ENCODE measurements at regions not wholly inside any gene's neighbourhood (a gene's known extent, or its start where the extent isn't known, plus 50 kb on each side); places are given as distances from the start of the nearest gene placed in this dataset.

GRCh38 chr1:4593106-4593505 lies 61.3 kb upstream of the AJAP1 start:
- H3K4me1 ChIP-seq (ENCODE audit: control insufficient read depth, low read depth, low read length), result no peaks in the 10 kb centered on the region
- no peak overlapping the region for H3K4me3 ChIP-seq (ENCODE audit: low read length)
- H3K36me3 ChIP-seq (ENCODE audit: control insufficient read depth, low read depth, low read length), result no peaks in the 10 kb centered on the region
- no peaks in the 10 kb centered on the region for H3K9me3 ChIP-seq (ENCODE audit: control insufficient read depth, low read depth, low read length)
- no peaks in the 10 kb centered on the region for H3K27me3 ChIP-seq (ENCODE audit: control insufficient read depth, insufficient read depth, low read length)
- no peak overlapping the region for H3K9ac ChIP-seq (ENCODE audit: low read length)
- H3K27ac ChIP-seq (ENCODE audit: low read length), result no peak overlapping the region

GRCh38 chr1:4594286-4594991 lies 60.0 kb upstream of the AJAP1 start:
- H3K27ac ChIP-seq (ENCODE audit: low read length), result no peak overlapping the region
- no peaks in the 10 kb centered on the region for H3K4me1 ChIP-seq (ENCODE audit: control insufficient read depth, low read depth, low read length)
- no peaks in the 10 kb centered on the region for H3K27me3 ChIP-seq (ENCODE audit: control insufficient read depth, insufficient read depth, low read length)
- no peaks in the 10 kb centered on the region for H3K9me3 ChIP-seq (ENCODE audit: control insufficient read depth, low read depth, low read length)
- no peak overlapping the region for H3K9ac ChIP-seq (ENCODE audit: low read length)
- H3K36me3 ChIP-seq (ENCODE audit: control insufficient read depth, low read depth, low read length), result no peaks in the 10 kb centered on the region
- no peak overlapping the region for H3K4me3 ChIP-seq (ENCODE audit: low read length)

- Histone ChIP-seq H3K4me3 (ENCODE audit: low read length) (no peak overlapping the region), H3K9ac (ENCODE audit: low read length) (no peak overlapping the region), H3K36me3 (ENCODE audit: control insufficient read depth, low read depth, low read length) (no peaks in the 10 kb centered on the region), H3K27me3 (ENCODE audit: control insufficient read depth, insufficient read depth, low read length) (no peaks in the 10 kb centered on the region), H3K9me3 (ENCODE audit: control insufficient read depth, low read depth, low read length) (no peaks in the 10 kb centered on the region), H3K27ac (ENCODE audit: low read length) (no peak overlapping the region), H3K4me1 (ENCODE audit: control insufficient read depth, low read depth, low read length) (no peaks in the 10 kb centered on the region)
These were observed 58.8 kb upstream of the AJAP1 start for GRCh38 chr1:4595341-4596225.

- Histone ChIP-seq H3K27me3 (ENCODE audit: control insufficient read depth, insufficient read depth, low read length) (no peaks in the 10 kb centered on the region), H3K4me1 (ENCODE audit: control insufficient read depth, low read depth, low read length) (no peaks in the 10 kb centered on the region), H3K27ac (ENCODE audit: low read length) (no peak overlapping the region), H3K9me3 (ENCODE audit: control insufficient read depth, low read depth, low read length) (no peaks in the 10 kb centered on the region), H3K36me3 (ENCODE audit: control insufficient read depth, low read depth, low read length) (no peaks in the 10 kb centered on the region), H3K9ac (ENCODE audit: low read length) (no peak overlapping the region), H3K4me3 (ENCODE audit: low read length) (no peak overlapping the region)
These were observed 57.9 kb upstream of the AJAP1 start for GRCh38 chr1:4596486-4596885.

- Histone ChIP-seq H3K9me3 (ENCODE audit: control insufficient read depth, low read depth, low read length) (no peaks in the 10 kb centered on the region), H3K36me3 (ENCODE audit: control insufficient read depth, low read depth, low read length) (no peaks in the 10 kb centered on the region), H3K4me1 (ENCODE audit: control insufficient read depth, low read depth, low read length) (no peaks in the 10 kb centered on the region), H3K27ac (ENCODE audit: low read length) (no peak overlapping the region), H3K4me3 (ENCODE audit: low read length) (no peak overlapping the region), H3K27me3 (ENCODE audit: control insufficient read depth, insufficient read depth, low read length) (no peaks in the 10 kb centered on the region), H3K9ac (ENCODE audit: low read length) (no peak overlapping the region)
These were observed 57.4 kb upstream of the AJAP1 start for GRCh38 chr1:4597020-4597419.

GRCh38 chr1:4598561-4598960 lies 55.8 kb upstream of the AJAP1 start:
- Histone ChIP-seq H3K9me3 (ENCODE audit: control insufficient read depth, low read depth, low read length) (no peaks in the 10 kb centered on the region), H3K27ac (ENCODE audit: low read length) (no peak overlapping the region), H3K4me1 (ENCODE audit: control insufficient read depth, low read depth, low read length) (no peaks in the 10 kb centered on the region), H3K4me3 (ENCODE audit: low read length) (no peak overlapping the region), H3K27me3 (ENCODE audit: control insufficient read depth, insufficient read depth, low read length) (no peaks in the 10 kb centered on the region), H3K9ac (ENCODE audit: low read length) (no peak overlapping the region), H3K36me3 (ENCODE audit: control insufficient read depth, low read depth, low read length) (no peaks in the 10 kb centered on the region)

- no peaks in the 10 kb centered on the region for H3K36me3 ChIP-seq (ENCODE audit: control insufficient read depth, low read depth, low read length)
- H3K27me3 ChIP-seq (ENCODE audit: control insufficient read depth, insufficient read depth, low read length), result no peaks in the 10 kb centered on the region
- no peaks in the 10 kb centered on the region for H3K4me1 ChIP-seq (ENCODE audit: control insufficient read depth, low read depth, low read length)
- no peak overlapping the region for H3K9ac ChIP-seq (ENCODE audit: low read length)
- H3K27ac ChIP-seq (ENCODE audit: low read length), result no peak overlapping the region
- no peaks in the 10 kb centered on the region for H3K9me3 ChIP-seq (ENCODE audit: control insufficient read depth, low read depth, low read length)
- no peak overlapping the region for H3K4me3 ChIP-seq (ENCODE audit: low read length)
These were observed 54.9 kb upstream of the AJAP1 start for GRCh38 chr1:4599521-4599920.

- H3K27ac ChIP-seq (ENCODE audit: low read length), result no peak overlapping the region
- H3K4me3 ChIP-seq (ENCODE audit: low read length), result no peak overlapping the region
- H3K4me1 ChIP-seq (ENCODE audit: control insufficient read depth, low read depth, low read length), result no peaks in the 10 kb centered on the region
- no peaks in the 10 kb centered on the region for H3K36me3 ChIP-seq (ENCODE audit: control insufficient read depth, low read depth, low read length)
- H3K9ac ChIP-seq (ENCODE audit: low read length), result no peak overlapping the region
- no peaks in the 10 kb centered on the region for H3K27me3 ChIP-seq (ENCODE audit: control insufficient read depth, insufficient read depth, low read length)
- H3K9me3 ChIP-seq (ENCODE audit: control insufficient read depth, low read depth, low read length), result no peaks in the 10 kb centered on the region
These were observed 54.4 kb upstream of the AJAP1 start for GRCh38 chr1:4599951-4600481.

- Histone ChIP-seq H3K27me3 (ENCODE audit: control insufficient read depth, insufficient read depth, low read length) (no peaks in the 10 kb centered on the region), H3K4me1 (ENCODE audit: control insufficient read depth, low read depth, low read length) (no peaks in the 10 kb centered on the region), H3K4me3 (ENCODE audit: low read length) (no peak overlapping the region), H3K9ac (ENCODE audit: low read length) (no peak overlapping the region), H3K36me3 (ENCODE audit: control insufficient read depth, low read depth, low read length) (no peaks in the 10 kb centered on the region), H3K9me3 (ENCODE audit: control insufficient read depth, low read depth, low read length) (no peaks in the 10 kb centered on the region), H3K27ac (ENCODE audit: low read length) (no peak overlapping the region)
These were observed 53.6 kb upstream of the AJAP1 start for GRCh38 chr1:4600615-4601460.

GRCh38 chr1:4601941-4602340 lies 52.5 kb upstream of the AJAP1 start:
- H3K27ac ChIP-seq (ENCODE audit: low read length), result no peak overlapping the region
- H3K9ac ChIP-seq (ENCODE audit: low read length), result no peak overlapping the region
- H3K4me3 ChIP-seq (ENCODE audit: low read length), result no peak overlapping the region
- no peaks in the 10 kb centered on the region for H3K36me3 ChIP-seq (ENCODE audit: control insufficient read depth, low read depth, low read length)
- H3K9me3 ChIP-seq (ENCODE audit: control insufficient read depth, low read depth, low read length), result no peaks in the 10 kb centered on the region
- no peaks in the 10 kb centered on the region for H3K4me1 ChIP-seq (ENCODE audit: control insufficient read depth, low read depth, low read length)
- no peaks in the 10 kb centered on the region for H3K27me3 ChIP-seq (ENCODE audit: control insufficient read depth, insufficient read depth, low read length)

Measured in iPS-18a (cell line).